GM19395 (cell line): ENCODE measurements at regions not wholly inside any gene's neighbourhood (a gene's known extent, or its start where the extent isn't known, plus 50 kb on each side); places are given as distances from the start of the nearest gene placed in this dataset.

Source experiments
- ATAC-seq: cut with Tn5 transposase; IDR thresholded peaks from one replicate; pipeline ENCODE4 v1.9.1; 2021; ENCODE audit warnings: mild to moderate bottlenecking, moderate library complexity; ENCODE audit not compliant: unreplicated experiment

DNA sequence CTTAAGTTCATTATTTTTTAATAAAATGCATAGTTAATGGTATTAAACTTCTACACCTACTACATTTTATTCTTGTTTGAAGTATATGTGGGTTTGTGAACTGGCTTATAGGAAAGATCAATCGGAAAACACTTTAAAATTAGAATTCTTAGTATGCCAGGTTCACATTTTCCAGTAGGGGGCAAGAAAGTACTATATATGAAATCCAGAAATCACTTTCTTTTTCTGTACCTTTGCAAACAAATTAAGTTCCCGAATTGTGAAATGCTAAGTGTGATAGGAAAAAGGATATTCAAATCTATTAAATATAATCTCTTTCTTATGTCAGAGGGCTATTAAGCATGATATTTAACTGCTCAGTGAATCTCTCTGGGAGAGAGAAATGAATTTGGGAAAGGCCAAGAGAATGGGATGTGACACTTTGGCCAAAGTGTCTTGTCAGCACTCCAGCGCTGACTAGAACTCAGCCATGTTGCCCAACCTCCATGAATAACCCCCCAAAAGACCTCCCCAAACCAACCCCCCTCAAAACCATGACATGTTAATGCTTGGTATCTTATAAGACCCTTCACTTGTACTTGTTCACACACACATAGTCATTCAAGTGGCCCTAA is 122.6 kb upstream of the SLC10A2 start:
- peak; percentile 60 for ATAC-seq

DNA sequence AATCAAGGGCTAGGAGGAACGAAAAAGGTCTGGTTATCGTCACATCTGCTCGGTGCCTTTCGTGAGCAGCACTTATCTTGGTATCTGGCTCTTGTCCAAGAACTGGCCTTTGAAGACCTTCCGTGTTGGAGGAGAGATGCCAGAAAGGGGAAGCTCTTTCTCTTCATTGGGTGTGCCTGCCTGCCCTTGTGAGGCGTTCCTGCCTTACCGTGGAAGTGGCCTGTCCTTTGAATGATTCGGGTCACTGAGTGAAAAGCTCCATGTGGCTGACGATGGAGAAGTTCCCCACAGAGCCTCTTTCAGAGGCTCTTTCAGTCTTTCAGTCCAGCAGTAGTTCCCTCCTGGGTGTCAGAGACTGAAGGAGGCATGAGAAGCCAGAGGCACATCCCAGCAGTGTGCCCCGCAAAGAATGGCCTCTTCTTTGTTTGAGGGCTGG is 121.5 kb upstream of the SLC10A2 start:
- ATAC-seq, result no peak

DNA sequence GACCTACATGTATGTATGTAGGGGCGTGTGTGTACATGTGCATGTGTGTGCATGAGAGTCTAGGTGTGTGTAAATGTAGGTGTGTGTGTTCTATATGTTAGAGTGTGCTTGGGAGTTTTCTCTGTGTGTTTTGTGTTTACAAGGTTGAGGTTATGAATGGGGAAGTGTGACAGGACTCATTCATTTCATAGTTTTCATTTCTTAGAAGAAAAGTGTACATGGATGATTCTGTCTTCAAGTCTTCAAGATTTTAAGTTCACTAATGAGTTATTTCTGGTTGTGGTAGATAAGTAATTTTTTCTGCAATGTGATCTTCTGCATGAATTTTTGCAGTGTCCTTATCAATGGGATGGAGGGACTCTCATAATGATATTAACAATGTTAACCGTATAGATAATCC is 118.2 kb upstream of the SLC10A2 start:
- peak; percentile 75 for ATAC-seq

DNA sequence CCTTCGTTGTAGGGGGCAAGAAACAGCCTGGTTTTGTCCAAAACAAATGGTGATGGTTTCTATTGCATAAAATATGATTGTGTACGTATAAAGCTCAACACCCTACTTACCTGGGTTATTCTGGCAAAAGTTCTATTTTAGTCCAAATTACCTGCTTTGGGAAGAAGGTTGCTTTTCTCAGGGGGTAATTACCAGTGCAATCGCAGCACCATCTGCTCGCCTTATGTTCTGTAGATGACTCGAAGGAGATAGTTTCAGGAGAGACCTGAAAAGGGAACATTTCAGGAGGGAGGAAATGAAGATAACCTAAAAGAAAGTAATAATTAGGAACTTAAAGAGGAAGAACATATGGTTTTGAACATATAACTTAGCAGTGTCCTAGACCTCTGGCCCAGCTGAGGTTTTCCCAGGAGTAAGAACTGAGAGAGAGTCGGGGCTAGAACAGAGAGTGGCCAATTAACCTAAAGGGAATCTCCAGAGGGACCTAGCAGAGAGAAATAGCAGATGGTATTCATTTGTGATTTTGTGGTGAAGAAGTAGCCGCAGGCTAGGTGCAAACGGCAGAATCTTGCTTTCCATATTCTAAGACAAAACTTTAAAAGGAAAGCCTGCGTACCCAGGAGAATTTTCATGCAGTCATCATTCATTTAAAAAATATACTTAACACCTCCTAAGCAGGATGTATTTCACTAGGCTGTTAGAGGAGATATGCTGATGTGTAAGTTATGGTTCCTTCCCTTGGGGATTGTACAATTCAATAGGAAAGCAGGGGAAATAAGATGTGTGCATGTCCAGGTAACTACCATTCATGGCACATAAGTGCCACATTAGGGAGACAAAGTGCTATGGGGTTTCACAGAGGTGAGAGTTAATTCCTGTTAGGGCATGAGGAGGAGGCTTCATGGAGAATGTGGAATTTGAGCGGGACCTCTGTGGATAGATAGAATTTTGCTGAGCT is 113.0 kb upstream of the SLC10A2 start:
- ATAC-seq, result no peak

DNA sequence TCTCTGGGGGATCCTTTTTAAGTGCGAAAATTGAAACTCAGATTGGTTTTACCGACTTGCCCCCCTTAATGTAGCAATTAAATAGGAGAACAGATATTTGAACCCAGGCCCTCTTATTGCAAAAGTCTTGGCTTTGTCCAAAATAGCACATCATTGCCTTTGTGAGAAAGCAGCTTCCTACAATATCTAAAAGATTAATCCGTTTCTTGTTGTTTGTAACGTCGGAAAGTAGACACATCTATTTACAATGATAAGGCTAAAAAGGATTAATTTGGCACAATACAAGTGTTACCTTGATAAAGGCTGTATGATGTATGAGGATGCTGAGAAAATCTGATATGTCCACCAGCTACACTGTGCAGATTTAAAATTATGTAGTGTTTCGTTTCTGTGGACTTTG is 108.7 kb upstream of the SLC10A2 start:
- no peak for ATAC-seq

DNA sequence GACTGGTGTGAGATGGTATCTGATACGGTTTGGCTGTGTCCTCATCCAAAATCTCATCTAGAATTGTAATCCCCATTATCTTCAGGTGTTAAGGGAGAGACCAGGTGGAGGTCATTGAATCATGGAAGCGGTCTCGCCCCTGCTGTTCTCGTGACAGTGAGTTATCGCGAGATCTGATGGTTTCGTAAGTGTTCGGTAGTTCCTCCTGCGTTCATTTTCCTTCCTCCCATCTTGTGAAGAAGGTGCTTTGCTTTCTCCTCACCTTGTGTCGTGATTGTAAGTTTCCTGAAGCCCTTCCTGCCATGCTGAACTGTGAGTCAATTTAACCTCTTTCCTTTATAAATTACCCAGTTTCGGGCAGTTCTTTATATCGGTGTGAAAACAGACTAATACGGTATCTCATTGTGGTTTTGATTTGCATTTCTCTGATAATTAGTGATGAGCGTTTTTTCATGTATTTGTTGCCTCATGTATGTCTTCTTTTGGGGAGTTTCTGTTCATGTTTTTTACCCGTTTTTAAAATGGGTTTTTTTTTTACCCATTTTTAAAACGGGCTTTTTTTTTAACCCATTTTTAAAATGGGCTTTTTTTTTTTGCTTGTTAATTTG is 102.8 kb upstream of the SLC10A2 start:
- ATAC-seq, result no peak

DNA sequence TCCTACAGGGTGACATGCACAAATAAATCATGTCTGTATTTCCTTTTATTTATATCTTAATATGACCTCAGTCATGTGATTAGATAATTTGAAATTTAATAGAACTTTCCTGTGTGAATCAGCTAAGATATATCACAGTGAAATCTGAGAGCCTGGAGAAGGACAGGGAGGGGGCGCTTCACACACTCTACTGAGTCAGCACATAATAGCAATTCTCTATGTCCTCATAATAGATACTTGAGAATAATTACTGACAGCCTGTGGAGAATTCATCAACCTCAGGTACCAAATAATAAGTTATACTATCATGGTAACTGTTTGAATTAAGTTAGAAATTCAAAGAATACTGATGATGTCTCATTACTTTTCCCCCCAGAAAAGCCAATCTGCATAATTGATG is 98.0 kb upstream of the SLC10A2 start:
- ATAC-seq, result no peak

DNA sequence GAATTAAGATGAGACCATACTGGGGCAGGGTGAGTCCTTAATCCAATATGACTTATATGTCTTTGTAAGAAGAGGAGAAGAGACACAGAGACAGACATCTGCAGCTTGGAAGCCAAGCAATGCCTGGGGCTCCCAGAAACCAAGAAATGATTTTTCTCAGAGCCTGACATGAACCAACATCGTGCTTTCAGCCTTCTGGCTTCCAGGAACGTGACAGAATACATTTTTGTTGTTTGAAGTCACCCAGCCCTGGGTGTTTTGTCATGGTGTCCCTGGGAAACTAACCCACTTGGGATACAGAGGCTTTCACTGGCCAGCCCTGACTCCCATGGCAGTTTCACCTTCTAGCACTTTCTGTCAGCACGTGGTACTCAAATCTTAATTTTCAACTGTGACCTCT is 95.3 kb upstream of the SLC10A2 start:
- ATAC-seq, result no peak

DNA sequence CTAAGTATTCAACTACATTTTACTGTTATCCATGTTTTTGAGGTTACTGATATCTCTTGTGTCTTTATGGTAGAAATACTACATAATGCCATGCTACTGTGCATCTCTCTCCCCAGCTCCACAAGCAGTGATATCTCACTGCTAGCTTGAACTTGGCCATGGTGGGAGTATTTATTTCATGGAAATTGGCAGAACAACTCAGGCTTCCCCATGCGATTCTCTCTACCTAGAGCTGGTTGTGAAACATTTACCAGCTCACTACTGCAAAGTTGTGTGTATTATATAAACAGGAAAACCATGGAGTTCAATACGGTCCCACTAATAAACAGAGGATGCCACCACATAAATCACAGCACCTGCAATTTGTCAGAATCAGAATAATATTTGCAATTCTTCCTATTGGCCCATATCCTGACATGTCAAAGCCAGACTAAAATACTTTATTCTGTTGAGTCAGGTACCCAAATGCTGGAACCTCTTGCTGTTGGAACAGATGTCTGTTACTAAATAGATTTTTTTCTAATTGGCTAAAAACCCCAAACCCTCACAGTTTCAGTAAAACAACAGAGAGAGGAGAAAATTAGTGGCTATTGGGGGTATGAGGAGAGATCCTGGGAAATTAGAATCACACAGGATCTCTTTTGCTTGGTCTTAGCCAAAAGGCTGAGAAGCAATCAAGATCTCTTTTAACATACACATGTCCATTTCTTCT is 91.4 kb upstream of the SLC10A2 start:
- ATAC-seq, result no peak

DNA sequence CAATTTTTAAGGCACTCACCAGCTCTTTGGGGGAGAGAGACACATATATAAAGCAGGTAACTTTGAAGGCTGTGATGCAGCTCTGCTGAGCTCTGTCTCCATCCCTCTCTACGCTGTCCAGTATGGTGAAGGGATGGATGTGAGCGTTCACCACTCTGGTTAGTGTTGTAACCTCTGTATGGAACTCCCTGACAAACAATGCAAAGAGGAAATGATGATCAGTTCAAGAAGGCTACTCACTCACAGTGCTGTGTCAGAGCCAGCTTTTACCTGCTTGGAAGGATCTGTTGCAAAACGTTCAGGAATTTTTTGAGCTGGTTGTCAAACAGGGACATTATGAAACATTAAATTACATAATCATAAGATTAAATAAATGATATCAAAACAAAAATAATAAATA is 90.8 kb upstream of the SLC10A2 start:
- no peak for ATAC-seq

DNA sequence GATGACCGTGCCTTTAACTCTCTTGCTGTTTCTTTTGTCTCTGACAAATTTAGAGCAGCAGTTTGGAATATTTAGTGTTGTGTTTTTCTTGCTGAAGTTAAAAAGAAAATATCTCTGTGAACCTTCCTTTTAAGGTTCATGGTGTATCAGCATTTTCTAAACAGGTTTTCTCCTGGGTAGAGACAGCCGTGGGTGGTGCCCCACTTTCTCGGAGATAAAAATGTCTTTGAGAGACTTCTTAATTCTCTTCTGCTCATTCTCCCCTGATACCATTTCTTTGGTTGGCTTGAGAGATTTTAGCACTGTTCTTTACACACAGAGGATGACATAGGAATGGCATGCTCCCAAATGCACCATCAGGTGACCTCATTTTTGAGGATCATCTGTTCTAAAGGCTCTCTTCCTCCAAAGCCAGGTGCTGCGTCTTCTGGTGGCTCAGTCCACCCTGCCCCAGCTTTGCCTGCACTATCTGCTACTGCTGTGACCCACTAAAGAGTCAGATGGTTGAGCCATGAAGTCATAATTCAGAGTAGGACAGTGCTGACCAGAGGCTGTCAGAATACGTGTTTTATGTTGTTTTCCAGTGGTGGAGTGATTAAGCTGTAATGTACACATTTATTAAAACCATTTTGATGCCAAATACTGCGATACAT is 90.3 kb upstream of the SLC10A2 start:
- no peak for ATAC-seq

DNA sequence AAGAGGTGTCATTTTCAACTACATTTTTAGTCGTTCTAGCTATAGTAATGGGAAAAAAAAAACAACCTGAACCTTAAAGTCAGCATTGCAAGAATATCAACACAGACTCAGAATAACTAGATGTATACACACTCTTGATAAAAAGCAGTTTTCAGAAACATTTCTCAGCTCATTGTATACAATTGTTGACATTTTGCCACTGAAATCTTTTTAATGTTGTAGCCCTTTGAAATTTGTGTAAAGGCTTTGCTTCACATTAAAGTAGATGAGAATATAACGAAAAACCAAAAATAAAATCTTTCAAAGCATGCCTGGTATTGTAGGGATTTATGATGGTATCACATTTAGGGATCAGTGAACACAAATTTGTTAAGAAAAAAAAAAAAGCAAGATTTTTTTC is 87.2 kb upstream of the SLC10A2 start:
- ATAC-seq, result no peak

DNA sequence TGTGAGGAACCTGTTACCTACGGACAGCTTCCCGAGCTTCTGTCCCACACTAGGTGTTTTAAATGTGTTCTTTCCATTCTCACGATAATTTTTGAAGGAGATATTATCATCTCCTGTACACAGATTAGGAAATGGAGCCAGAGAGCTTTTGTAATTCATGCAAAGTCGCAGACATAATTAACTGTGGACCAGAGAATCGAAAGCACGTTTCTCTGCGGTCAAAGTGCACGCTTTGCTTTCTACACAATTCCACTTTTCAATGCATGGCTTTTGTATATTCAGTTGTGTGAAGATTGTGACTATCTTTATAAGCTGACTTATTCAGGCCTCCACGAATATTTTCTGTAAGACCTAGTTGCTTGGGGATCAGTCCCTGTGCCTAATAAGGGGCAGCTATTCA is 81.7 kb upstream of the SLC10A2 start:
- ATAC-seq, result no peak

DNA sequence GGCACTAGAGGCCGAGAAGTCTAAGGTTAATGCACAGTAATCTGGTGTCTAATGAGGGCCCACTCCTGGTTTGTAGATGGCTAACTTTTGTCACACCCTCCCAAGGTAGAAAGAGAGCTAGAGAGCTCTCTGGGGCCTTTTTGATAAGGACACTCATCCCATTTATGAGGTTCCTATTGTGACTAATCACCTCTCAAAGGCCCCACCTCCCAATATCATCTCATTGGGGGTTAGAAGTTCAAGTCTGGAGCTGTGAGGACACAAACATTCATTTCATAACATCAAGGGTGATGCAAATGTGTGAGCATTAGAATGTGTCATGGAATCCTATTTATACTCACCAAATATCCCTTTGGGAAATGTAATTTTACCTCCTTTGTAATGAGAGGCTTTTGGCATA is 79.2 kb upstream of the SLC10A2 start:
- ATAC-seq, result no peak

DNA sequence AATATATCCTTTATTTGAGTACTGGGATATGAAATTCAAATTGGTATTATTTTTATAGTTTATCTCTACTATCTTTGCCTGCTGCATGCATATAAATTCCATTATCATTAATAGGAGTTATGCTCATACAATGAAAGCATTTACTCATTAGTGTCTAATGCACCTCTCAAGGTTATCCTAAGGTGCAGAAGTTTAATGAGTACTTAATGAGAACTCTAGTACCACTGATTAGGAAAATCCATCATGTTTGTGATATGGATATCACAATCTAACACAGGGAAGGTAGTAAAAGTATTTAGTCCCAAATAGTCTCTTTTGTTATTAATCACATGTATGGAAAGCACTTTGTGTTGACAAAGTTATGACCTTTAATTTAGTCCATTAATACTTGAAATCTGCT is 77.2 kb upstream of the SLC10A2 start:
- ATAC-seq, result no peak

DNA sequence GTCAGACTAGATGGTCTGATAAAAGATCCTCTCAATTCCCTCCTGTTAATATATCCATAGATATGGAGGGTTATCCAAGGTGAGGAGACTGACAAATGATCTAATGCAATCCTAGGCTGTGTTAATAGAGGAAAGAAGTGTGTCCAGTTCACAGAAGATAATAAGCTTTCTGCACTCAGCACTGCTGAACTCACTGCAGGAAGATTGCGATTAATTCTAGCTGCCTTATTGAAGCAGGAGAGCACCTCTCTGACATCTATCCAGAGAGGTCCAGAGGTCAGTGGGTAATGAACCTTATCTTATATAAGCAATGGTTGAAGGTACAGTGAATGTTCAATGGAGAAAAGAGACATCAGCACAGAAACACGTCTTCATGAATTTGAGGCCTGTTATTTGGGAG is 75.9 kb upstream of the SLC10A2 start:
- no peak for ATAC-seq

DNA sequence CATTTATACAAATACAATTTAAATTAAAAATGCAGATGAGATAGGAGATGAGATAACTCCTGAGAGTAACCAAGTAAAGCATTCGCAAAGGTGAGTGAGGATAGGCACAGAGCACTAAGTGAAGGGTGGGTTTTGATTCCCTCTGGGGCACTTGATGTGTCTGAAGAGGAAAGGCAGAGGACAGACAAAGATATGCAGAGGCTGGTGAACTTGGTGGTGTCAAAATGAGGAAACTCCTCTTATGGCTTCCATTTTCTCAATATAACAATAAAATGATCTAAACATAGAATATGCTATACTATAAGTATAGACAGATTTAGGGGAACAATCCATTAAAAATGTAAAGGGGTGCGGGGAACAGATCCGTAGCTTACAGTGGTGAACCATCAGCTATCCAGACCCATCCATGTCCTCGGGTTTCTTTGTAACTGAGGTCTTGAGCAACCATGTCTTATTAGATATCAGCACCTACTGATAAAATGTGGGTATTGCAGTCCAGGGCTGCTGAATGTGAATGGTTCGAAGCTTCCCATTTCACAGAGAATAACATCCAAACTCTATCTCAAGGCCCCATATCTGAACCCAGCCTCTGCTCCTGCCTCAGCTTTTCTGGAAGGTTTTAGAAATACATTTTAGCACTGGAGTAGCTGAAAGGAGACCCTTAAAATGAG is 73.9 kb upstream of the SLC10A2 start:
- peak; percentile 94 for ATAC-seq

DNA sequence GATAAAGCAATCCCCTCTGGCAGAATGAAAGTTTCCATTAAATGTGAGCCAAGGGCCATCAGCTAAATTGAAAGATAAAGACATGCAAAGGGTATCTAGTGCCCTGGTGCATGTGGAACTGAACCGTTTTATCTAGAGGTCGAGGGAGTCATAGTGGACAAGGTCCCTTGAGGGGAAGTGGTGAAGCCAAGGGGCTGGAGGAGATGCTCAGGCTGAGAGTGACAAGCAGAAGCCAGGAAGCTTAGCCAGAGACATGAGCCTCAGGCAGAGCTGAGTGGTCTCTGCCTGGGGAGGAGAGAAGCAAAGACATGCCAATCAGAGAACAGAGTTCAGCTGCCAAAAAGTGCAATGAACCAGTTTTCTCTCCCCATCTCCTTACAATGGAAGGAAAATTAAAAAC is 68.1 kb upstream of the SLC10A2 start:
- peak; percentile 36 for ATAC-seq

DNA sequence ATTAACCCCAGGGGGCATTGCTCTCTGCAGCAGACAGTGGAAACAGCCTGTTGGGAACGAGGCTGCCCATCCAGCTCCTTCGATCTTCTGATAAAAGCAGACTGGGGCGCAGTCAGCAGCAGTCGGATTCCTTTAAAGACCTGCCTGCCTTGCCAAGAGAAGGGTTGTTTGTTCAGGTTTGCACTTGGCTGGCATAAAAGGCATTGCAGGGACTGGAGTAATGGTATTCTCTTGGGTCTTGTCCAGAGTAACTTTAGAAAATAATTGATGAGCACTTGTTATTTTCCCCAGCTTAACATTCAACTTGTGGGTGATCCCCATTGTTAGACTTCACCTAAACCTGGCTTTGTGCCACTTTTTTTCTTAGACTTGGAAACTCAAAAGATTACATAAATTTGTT is 67.3 kb upstream of the SLC10A2 start:
- no peak for ATAC-seq

DNA sequence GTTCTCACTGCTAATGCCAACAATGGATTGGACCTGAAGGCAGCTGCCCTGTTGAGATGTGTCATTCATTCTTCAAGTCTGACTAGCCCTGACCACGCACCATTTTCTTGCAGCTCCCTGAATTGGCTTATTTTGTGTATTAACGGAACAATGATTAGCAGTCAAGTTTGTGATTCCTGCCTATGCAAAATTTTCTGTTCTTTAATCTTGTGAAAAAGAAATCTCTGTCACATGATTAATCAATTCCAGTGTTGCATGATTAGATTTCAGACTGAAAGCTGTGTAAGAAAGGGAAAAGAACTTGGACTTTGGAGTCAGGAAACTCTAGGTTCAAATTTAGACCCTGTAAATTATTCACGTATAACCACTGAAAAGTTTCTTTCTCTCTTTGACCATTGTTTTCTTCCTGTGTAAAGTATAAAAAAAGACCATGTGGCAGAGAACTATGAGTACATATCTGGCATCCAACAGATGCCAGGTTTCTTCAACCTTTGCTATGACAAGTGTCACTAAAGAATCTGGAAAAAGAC is 64.5 kb upstream of the SLC10A2 start:
- peak; percentile 89 for ATAC-seq
